Activated T-cell treated with anti-CD3 and anti-CD28 coated beads, Interleukin-2, amount 50 U/mL, for 72 hours (primary cell): ENCODE measurements at regions not wholly inside any gene's neighbourhood (a gene's known extent, or its start where the extent isn't known, plus 50 kb on each side); places are given as distances from the start of the nearest gene placed in this dataset.
"Not testable (repeated sequence)": the region's sequence is repeated elsewhere in the genome, so short reads cannot be mapped to it uniquely, and the experiment has no call there.

Source experiments
- ATAC-seq, 2 donors: fragments of 150-1000 bp; cut with Tn5 transposase; replicated peaks in 1 of 2; 2 replicates each; pipeline ENCODE4 v1.10.0; 2021; ENCODE audit warnings: moderate library complexity in 2 of 2, mild to moderate bottlenecking in 1 of 2
- DNase-seq, 2 donors: peaks; one replicate each; pipeline ENCODE4 v3.0.0; 2021 to 2022; ENCODE audit warnings: mixed read lengths in 1 of 2
- H3K27ac Mint-ChIP-seq: one replicate; pipeline ENCODE4 v1.8.0; 2022; ENCODE audit warnings: mild to moderate bottlenecking, moderate library complexity, mixed read lengths
- H3K27me3 Mint-ChIP-seq: one replicate; pipeline ENCODE4 v1.8.0; 2022; ENCODE audit warnings: low read depth, mixed read lengths
- H3K36me3 Mint-ChIP-seq, 2 donors: one replicate each; pipeline ENCODE4 v1.8.0; 2022; ENCODE audit warnings: mixed read lengths in 2 of 2, mild to moderate bottlenecking in 1 of 2; ENCODE audit not compliant: insufficient read depth in 2 of 2
- H3K4me1 Mint-ChIP-seq: one replicate; pipeline ENCODE4 v1.8.0; 2022; ENCODE audit warnings: low read depth, mixed read lengths
- H3K4me3 Mint-ChIP-seq, 2 donors: one replicate each; pipeline ENCODE4 v1.8.0; 2022; ENCODE audit warnings: mild to moderate bottlenecking in 2 of 2, mixed read lengths in 2 of 2, moderate library complexity in 2 of 2
- H3K9me3 Mint-ChIP-seq, 2 donors: one replicate each; pipeline ENCODE4 v1.8.0; 2022; ENCODE audit warnings: mixed read lengths in 2 of 2

- peaks cover 29% of the 10 kb centered on the region for H3K27me3 Mint-ChIP-seq
- DNase-seq, H3K27ac Mint-ChIP-seq, ATAC-seq, H3K4me3 Mint-ChIP-seq, H3K9me3 Mint-ChIP-seq, H3K4me1 Mint-ChIP-seq, H3K36me3 Mint-ChIP-seq: not testable (repeated sequence)
Observed at GRCh38 chr5:171553817-171554216, 134.4 kb downstream of the FGF18 start.

- H3K4me1 Mint-ChIP-seq = no peaks in the 10 kb centered on the region
- H3K27ac Mint-ChIP-seq = no peak overlapping the region
- no peak overlapping the region for H3K4me3 Mint-ChIP-seq
- peaks cover 0 to 4% of the 10 kb centered on the region in 2 donors for H3K9me3 Mint-ChIP-seq
- H3K36me3 Mint-ChIP-seq = no peaks in the 10 kb centered on the region
- ATAC-seq (no peak), DNase-seq (no peak)
- peaks cover 28% of the 10 kb centered on the region for H3K27me3 Mint-ChIP-seq
Observed at GRCh38 chr5:171555160-171555559, 135.7 kb downstream of the FGF18 start.

GRCh38 chr5:171562822-171563221, 143.4 kb downstream of the FGF18 start:
- H3K27ac Mint-ChIP-seq = no peak overlapping the region
- no peaks in the 10 kb centered on the region for H3K4me1 Mint-ChIP-seq
- peak; percentile 74 to 88 for ATAC-seq
- DNase-seq = peak; percentile 8 to 16
- H3K27me3 Mint-ChIP-seq = peaks cover 38% of the 10 kb centered on the region
- peaks cover 7 to 22% of the 10 kb centered on the region in 2 donors for H3K36me3 Mint-ChIP-seq
- H3K9me3 Mint-ChIP-seq = peaks cover 6 to 11% of the 10 kb centered on the region in 2 donors
- no peak overlapping the region for H3K4me3 Mint-ChIP-seq

GRCh38 chr5:171568389-171568788, 148.9 kb downstream of the FGF18 start:
- H3K36me3 Mint-ChIP-seq = peaks cover 23 to 28% of the 10 kb centered on the region in 2 donors
- DNase-seq = no peak
- no peak overlapping the region for H3K27ac Mint-ChIP-seq
- peaks cover 14 to 19% of the 10 kb centered on the region in 2 donors for H3K9me3 Mint-ChIP-seq
- no peak overlapping the region for H3K4me3 Mint-ChIP-seq
- peaks cover 31% of the 10 kb centered on the region for H3K27me3 Mint-ChIP-seq
- ATAC-seq = no peak
- H3K4me1 Mint-ChIP-seq = no peaks in the 10 kb centered on the region

GRCh38 chr5:171569065-171569712, 149.7 kb downstream of the FGF18 start:
- no peak overlapping the region for H3K27ac Mint-ChIP-seq
- H3K4me1 Mint-ChIP-seq = no peaks in the 10 kb centered on the region
- no peak overlapping the region for H3K4me3 Mint-ChIP-seq
- H3K36me3 Mint-ChIP-seq = peaks cover 19 to 25% of the 10 kb centered on the region in 2 donors
- DNase-seq (no peak), ATAC-seq (no peak)
- peaks cover 12 to 18% of the 10 kb centered on the region in 2 donors for H3K9me3 Mint-ChIP-seq
- H3K27me3 Mint-ChIP-seq = peaks cover 31% of the 10 kb centered on the region

DNA sequence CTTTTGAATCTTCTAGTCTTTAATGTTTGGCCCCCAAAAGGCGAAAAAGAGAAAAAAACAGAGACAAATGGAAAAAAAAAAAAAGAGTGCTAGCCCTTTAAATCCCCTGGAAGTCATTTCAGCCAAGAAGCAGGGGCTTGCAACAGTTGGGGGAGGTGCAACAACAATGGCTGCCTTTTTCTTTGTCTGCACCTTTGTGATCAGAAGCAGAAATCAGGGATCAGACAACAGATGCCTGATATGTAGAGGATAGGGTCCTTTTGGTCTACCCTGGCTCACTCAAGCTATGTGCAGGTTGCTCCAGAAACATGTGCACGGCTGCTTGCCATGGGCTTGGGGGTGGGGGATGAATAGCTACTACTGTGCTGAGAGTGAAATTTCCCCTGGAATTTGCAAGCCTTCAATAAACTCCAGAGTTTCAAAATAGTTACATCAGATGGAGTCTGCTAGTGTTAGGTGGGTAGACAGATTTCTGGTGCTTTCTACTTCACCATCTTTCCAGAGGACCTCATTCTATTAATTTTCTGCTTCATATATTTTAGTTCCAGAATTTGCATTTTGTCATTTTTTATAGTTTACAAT, 150.9 kb downstream of the FGF18 start:
- no peak for ATAC-seq
- no peak overlapping the region for H3K4me3 Mint-ChIP-seq
- H3K36me3 Mint-ChIP-seq = peaks cover 18 to 22% of the 10 kb centered on the region in 2 donors
- H3K27me3 Mint-ChIP-seq = peaks cover 31% of the 10 kb centered on the region
- H3K27ac Mint-ChIP-seq = no peak overlapping the region
- peaks cover 12 to 17% of the 10 kb centered on the region in 2 donors for H3K9me3 Mint-ChIP-seq
- DNase-seq = no peak
- no peaks in the 10 kb centered on the region for H3K4me1 Mint-ChIP-seq

- Mint-ChIP-seq H3K9me3 (peaks cover 15 to 21% of the 10 kb centered on the region in 2 donors), H3K36me3 (peaks cover 18 to 21% of the 10 kb centered on the region in 2 donors), H3K4me1 (no peaks in the 10 kb centered on the region), H3K27me3 (peaks cover 38% of the 10 kb centered on the region), H3K4me3 (no peak overlapping the region), H3K27ac (no peak overlapping the region)
- no peak for ATAC-seq
- no peak for DNase-seq
Observed at GRCh38 chr5:171571663-171572062, 152.2 kb downstream of the FGF18 start.

DNA sequence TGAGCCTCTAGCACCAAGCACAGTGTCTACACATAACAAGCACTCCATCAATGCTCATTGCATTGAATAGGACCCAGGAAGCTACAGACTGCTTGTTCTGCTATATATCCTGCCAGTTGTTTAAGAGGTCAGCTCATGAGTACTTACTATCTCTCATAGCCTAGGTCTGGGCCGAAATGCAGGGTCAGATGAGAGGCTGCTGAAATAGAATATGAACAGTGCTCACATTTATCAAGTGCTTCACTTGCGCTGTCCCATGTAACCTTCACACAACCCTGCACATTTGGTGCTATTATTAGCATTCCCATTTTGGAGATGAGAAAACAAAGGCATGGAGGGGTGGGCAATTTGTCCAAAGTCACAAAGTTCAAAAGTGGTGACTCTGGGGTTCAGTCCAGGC, 153.6 kb downstream of the FGF18 start:
- H3K4me3 Mint-ChIP-seq = no peak overlapping the region
- H3K27me3 Mint-ChIP-seq = peaks cover 35% of the 10 kb centered on the region
- DNase-seq (no peak), ATAC-seq (no peak)
- H3K36me3 Mint-ChIP-seq = peaks cover 18% of the 10 kb centered on the region in 2 donors
- H3K9me3 Mint-ChIP-seq = peaks cover 15 to 21% of the 10 kb centered on the region in 2 donors
- H3K4me1 Mint-ChIP-seq = no peaks in the 10 kb centered on the region
- no peak overlapping the region for H3K27ac Mint-ChIP-seq

DNA sequence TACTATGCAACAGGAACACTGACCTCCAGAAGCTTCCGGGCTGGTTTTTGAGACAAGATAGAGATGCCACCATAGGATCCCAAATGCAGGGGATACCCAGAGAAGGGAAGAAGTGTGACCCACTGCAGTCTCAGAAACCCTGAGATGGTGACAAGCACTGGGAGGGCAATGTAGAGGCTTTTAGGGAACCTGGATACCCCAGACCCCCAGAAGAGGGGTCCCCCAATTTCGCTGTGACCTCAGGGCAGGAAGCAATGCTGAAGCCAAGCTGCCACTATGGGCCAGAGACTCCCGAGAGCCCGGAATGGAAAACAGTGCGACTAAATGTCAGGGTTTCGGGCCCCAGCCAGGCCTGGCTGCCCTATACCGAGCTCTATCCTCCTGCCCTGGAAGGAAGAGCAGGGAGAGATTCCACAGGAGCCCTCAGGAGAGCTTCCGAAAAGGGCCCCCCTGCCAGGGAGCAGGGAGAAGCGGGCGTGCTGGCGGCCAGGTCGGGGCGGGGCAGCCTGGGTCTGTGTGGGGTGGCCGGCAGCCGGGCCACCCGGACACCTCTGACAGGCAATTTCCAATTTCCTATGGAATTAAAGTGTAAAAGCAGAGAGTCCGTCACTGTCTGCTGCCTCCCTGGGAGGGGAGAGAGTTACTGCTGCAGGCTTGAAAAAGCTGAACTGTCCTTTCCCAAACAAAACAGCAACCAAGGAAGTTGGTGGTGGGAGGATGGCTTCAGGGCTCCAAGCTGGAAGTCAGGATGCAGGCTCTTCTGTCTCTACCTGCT, 154.2 kb downstream of the FGF18 start:
- Mint-ChIP-seq H3K36me3 (peaks cover 16 to 17% of the 10 kb centered on the region in 2 donors), H3K27ac (no peak overlapping the region), H3K4me3 (no peak overlapping the region), H3K4me1 (no peaks in the 10 kb centered on the region), H3K27me3 (peaks cover 35% of the 10 kb centered on the region), H3K9me3 (peaks cover 14 to 19% of the 10 kb centered on the region in 2 donors)
- DNase-seq (no peak), ATAC-seq (no peak)

DNA sequence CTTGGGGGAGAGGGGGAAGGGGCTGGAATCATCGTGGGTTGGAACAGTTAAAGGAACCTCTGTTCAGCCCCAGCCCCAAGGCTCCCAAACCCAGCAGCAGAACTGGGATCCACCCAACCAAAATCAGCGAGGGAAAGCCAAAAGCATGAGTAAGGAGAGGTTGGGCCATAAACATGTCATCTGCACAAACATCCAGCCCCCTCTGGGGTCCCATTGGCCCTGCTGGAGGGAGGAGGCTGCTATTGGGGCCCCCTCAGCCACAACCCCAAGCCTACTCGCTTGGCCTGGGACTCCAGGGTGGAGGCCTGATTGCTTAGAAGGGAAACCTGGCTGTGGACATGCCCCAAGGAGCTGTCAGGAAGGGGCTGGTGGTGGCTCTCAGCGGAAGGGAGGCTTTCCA, 154.9 kb downstream of the FGF18 start:
- no peak for DNase-seq
- Mint-ChIP-seq H3K4me3 (no peak overlapping the region), H3K9me3 (peaks cover 10 to 14% of the 10 kb centered on the region in 2 donors), H3K27ac (no peak overlapping the region), H3K4me1 (no peaks in the 10 kb centered on the region), H3K36me3 (peaks cover 11% of the 10 kb centered on the region in 2 donors), H3K27me3 (peaks cover 28% of the 10 kb centered on the region)
- ATAC-seq = no peak

GRCh38 chr5:171575386-171575785, 155.9 kb downstream of the FGF18 start:
- DNase-seq (no peak), ATAC-seq (no peak)
- H3K27ac Mint-ChIP-seq = no peak overlapping the region
- H3K9me3 Mint-ChIP-seq = peaks cover 4 to 8% of the 10 kb centered on the region in 2 donors
- peaks cover 4 to 6% of the 10 kb centered on the region in 2 donors for H3K36me3 Mint-ChIP-seq
- H3K27me3 Mint-ChIP-seq = peaks cover 18% of the 10 kb centered on the region
- no peak overlapping the region for H3K4me3 Mint-ChIP-seq
- H3K4me1 Mint-ChIP-seq = no peaks in the 10 kb centered on the region

DNA sequence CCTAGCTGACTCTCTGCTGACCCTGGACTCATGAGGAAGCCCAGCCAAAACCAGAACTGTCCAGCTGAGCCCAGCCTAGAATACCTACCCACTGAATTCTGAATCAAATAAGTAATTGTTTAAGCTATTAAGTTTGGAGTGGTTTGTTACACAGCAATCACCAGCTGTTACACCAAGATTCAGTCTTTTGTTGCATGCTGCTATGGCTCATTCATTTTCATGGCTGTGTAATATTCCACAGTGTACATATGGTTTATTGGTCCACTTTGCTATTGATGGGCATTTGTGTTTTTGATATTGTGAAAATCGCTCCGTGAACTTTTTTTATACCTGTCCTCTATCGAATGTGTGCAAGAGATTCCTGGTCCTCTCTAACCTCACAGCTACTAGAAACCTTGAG, 156.4 kb downstream of the FGF18 start:
- Mint-ChIP-seq H3K4me1 (no peaks in the 10 kb centered on the region), H3K27ac (no peak overlapping the region), H3K9me3 (peaks cover 4 to 8% of the 10 kb centered on the region in 2 donors), H3K27me3 (peaks cover 13% of the 10 kb centered on the region), H3K4me3 (no peak overlapping the region), H3K36me3 (peaks cover 4 to 6% of the 10 kb centered on the region in 2 donors)
- DNase-seq = no peak
- no peak for ATAC-seq

GRCh38 chr5:171577042-171577758, 157.8 kb downstream of the FGF18 start:
- H3K4me3 Mint-ChIP-seq = no peak overlapping the region
- H3K27me3 Mint-ChIP-seq = peaks cover 15% of the 10 kb centered on the region
- no peak overlapping the region for H3K27ac Mint-ChIP-seq
- ATAC-seq (no peak), DNase-seq (no peak)
- H3K4me1 Mint-ChIP-seq = no peaks in the 10 kb centered on the region
- H3K36me3 Mint-ChIP-seq = peaks cover 1 to 5% of the 10 kb centered on the region in 2 donors
- peaks cover 4 to 6% of the 10 kb centered on the region in 2 donors for H3K9me3 Mint-ChIP-seq
